Esophagus muscularis mucosa (tissue), 4 donors: ENCODE measurements at regions not wholly inside any gene's neighbourhood (a gene's known extent, or its start where the extent isn't known, plus 50 kb on each side); places are given as distances from the start of the nearest gene placed in this dataset.

ENCODE experiments used
- DNase-seq: peaks from one replicate; pipeline ENCODE4 v3.0.0-alpha.2; 2017; ENCODE audit errors: extremely low spot score
- H3K27ac ChIP-seq, 4 donors: fragments of 200-600 bp; sonication (generic); replicated peaks in 1 of 4; 1 replicate in 3 of 4; 2 replicates in 1 of 4; pipeline ENCODE4 v1.5.1; 2016 to 2019; ENCODE audit warnings: mild to moderate bottlenecking in 1 of 4
- H3K27me3 ChIP-seq, 4 donors: fragments of 200-600 bp; sonication (generic); one replicate each; pipeline versions ENCODE4 v1.5.1 to v1.6.0; 2016 to 2019
- H3K36me3 ChIP-seq, 4 donors: fragments of 200-600 bp; sonication (generic); one replicate each; pipeline ENCODE4 v1.5.1; 2016 to 2019
- H3K4me1 ChIP-seq, 4 donors: fragments of 200-600 bp; sonication (generic); one replicate each; pipeline ENCODE4 v1.5.1; 2016 to 2019
- H3K4me3 ChIP-seq, 4 donors: fragments of 200-600 bp; sonication (generic); 1 replicate in 2 of 4; 2 replicates in 2 of 4; pipeline ENCODE4 v1.5.1; 2016 to 2019; ENCODE audit warnings: mild to moderate bottlenecking in 4 of 4, moderate library complexity in 1 of 4
- H3K9me3 ChIP-seq, 4 donors: fragments of 200-600 bp; sonication (generic); 1 replicate in 3 of 4; 2 replicates in 1 of 4; pipeline ENCODE4 v1.5.1; 2016 to 2019
- EP300 ChIP-seq: sonication (generic); formaldehyde crosslinking; IDR thresholded peaks from one replicate; pipeline ENCODE4 v1.6.1; 2017; ENCODE audit warnings: antibody characterized with exemption
- POLR2A ChIP-seq: fragments of 450-650 bp; IDR thresholded peaks from one replicate; pipeline ENCODE4 v1.6.1; 2017; ENCODE audit warnings: antibody characterized with exemption, moderate library complexity, mild to moderate bottlenecking, low read depth
- POLR2AphosphoS5 ChIP-seq, 2 donors: sonication (generic); formaldehyde crosslinking; IDR thresholded peaks; one replicate each; pipeline ENCODE4 v1.6.1; 2017; ENCODE audit warnings: antibody characterized with exemption in 2 of 2
- WGBS: methylation state at CpG from one replicate; pipeline ENCODE4 v1.1.5; 2018; 5-methylcytosine and 5-hydroxymethylcytosine counted together
- intact Hi-C: fragments of 100-400 bp; cut with DNase I; formaldehyde crosslinking; loops from one replicate; pipeline ENCODE4 v1.15.1; 2023
- small RNA-seq, 3 donors: library from RNA; depleted of rRNA; stranded (forward); fragments of <200 nt; gene quantifications; one replicate each; pipeline ENCODE3, GENCODE V24; 2016
- TF ChIP-seq, protein P1 (sequence below), 3 experiments: fragments of 200-600 bp in 2 of 3; fragments of 450-650 bp in 1 of 3; sonication (generic) in 2 of 3; IDR thresholded peaks; one replicate each; pipeline ENCODE4 v1.5.1; 2017 to 2019; ENCODE audit warnings: antibody characterized with exemption in 3 of 3, mild to moderate bottlenecking in 2 of 3, moderate library complexity in 1 of 3

- no peak for DNase-seq
- intact Hi-C loops: no loop called here
- 79% methylated on average over 3 of the region's 3 CpGs for WGBS
- Histone ChIP-seq H3K27me3 (peaks cover 0 to 9% (median 0%) of the 10 kb centered on the region in 4 donors), H3K27ac (no peak overlapping the region), H3K4me3 (no peak overlapping the region), H3K4me1 (no peaks in the 10 kb centered on the region), H3K9me3 (no peaks in the 10 kb centered on the region), H3K36me3 (no peaks in the 10 kb centered on the region)
- TF ChIP-seq POLR2AphosphoS5 (IDR thresholded peaks at IDR 0.05) (no peak), POLR2A (no peak), EP300 (no peak)
- TF ChIP-seq, protein P1, sequence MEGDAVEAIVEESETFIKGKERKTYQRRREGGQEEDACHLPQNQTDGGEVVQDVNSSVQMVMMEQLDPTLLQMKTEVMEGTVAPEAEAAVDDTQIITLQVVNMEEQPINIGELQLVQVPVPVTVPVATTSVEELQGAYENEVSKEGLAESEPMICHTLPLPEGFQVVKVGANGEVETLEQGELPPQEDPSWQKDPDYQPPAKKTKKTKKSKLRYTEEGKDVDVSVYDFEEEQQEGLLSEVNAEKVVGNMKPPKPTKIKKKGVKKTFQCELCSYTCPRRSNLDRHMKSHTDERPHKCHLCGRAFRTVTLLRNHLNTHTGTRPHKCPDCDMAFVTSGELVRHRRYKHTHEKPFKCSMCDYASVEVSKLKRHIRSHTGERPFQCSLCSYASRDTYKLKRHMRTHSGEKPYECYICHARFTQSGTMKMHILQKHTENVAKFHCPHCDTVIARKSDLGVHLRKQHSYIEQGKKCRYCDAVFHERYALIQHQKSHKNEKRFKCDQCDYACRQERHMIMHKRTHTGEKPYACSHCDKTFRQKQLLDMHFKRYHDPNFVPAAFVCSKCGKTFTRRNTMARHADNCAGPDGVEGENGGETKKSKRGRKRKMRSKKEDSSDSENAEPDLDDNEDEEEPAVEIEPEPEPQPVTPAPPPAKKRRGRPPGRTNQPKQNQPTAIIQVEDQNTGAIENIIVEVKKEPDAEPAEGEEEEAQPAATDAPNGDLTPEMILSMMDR (IDR thresholded peaks at IDR 0.05): no peak
Measured at GRCh38 chr20:39092733-39093410, 130.7 kb downstream of the DHX35 start.

- Histone ChIP-seq H3K36me3 (no peaks in the 10 kb centered on the region), H3K4me3 (no peak overlapping the region), H3K27me3 (no peaks in the 10 kb centered on the region), H3K27ac (no peak overlapping the region), H3K4me1 (no peaks in the 10 kb centered on the region), H3K9me3 (no peaks in the 10 kb centered on the region)
- WGBS: 34% methylated on average over 5 of the region's 5 CpGs
- TF ChIP-seq, protein P1 (IDR thresholded peaks at IDR 0.05): no peak
- TF ChIP-seq POLR2A (no peak), EP300 (no peak), POLR2AphosphoS5 (IDR thresholded peaks at IDR 0.05) (no peak)
- no peak for DNase-seq
- intact Hi-C loops: no loop called here
Measured at GRCh38 chr20:39090906-39091305, 128.8 kb downstream of the DHX35 start.

- intact Hi-C loops: loop anchor here (10.0 kb wide), 1 partner anchor 165 kb away; the partner anchor contains the start of gene FAM83D
- 65% methylated on average over 1 of the region's 1 CpG for WGBS
- DNase-seq: no peak
- TF ChIP-seq, protein P1 (IDR thresholded peaks at IDR 0.05): no peak
- TF ChIP-seq POLR2A: no peak
- TF ChIP-seq POLR2AphosphoS5 (IDR thresholded peaks at IDR 0.05): no peak
- no peak for TF ChIP-seq EP300
- Histone ChIP-seq H3K9me3 (no peaks in the 10 kb centered on the region), H3K27me3 (no peaks in the 10 kb centered on the region), H3K4me1 (no peaks in the 10 kb centered on the region), H3K27ac (no peak overlapping the region), H3K36me3 (no peaks in the 10 kb centered on the region), H3K4me3 (no peak overlapping the region)
Measured at GRCh38 chr20:39089797-39090196, 127.7 kb downstream of the DHX35 start.

Small RNA genes lying in the stretch of these regions (small RNA-seq; reads per million reads assigned to genes)
- 0 reads per million in 3 donors for gene RN7SL680P
